Ishikawa (cell line): ENCODE measurements at regions not wholly inside any gene's neighbourhood (a gene's known extent, or its start where the extent isn't known, plus 50 kb on each side); places are given as distances from the start of the nearest gene placed in this dataset.

ENCODE experiments used
- CEBPB ChIP-seq: IDR thresholded peaks from 2 replicates; pipeline ENCODE4 v1.6.1; 2012
- EP300 ChIP-seq: IDR thresholded peaks from 2 replicates; pipeline ENCODE4 v1.6.1; 2012; ENCODE audit warnings: borderline replicate concordance

DNA sequence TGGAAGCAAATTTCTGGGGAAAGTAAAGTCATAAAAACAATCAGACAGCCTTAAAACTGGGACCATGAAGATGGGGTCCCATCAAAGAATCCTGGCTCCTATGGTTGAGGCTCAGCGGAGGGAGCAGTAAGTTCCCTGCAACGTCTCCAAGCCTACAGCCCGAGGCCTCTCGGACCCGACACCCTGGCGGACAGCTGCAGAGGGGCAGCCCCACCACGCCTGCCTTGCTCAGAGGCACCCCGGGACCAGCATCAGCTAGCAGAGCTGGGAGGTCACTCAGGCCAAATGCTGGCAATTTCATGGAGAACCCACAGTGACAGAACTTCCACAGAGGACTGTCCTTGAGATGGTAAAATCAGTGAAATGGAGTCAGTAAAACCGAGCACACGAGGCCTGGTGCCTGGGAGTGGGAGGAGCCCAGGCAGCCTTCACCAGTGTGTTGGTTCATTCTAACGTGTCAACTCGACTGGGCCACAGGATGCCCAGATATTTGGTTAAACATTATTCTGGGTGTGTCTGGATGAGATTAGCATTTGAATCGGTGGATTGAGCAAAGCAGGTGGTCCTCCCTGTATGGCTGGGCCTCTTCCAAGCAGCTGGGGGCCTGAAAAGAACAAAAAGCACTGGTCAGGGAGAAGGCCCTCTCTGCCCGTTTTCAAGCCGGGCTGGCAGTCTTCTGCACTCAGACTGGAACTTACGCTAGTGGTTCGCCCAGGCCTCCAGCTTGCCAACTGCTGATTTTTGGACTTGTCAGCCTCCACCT lies 96.2 kb upstream of the INSIG1 start:
- no peak for TF ChIP-seq EP300
- TF ChIP-seq CEBPB = no peak
